Testis (tissue), 2 donors: ENCODE measurements at regions not wholly inside any gene's neighbourhood (a gene's known extent, or its start where the extent isn't known, plus 50 kb on each side); places are given as distances from the start of the nearest gene placed in this dataset.

Experiments used
- DNase-seq: peaks from one replicate; pipeline ENCODE4 v3.0.0-alpha.2; 2019
- H3K27ac ChIP-seq, 2 donors: fragments of 200-600 bp; sonication (generic); one replicate each; pipeline ENCODE4 v1.5.1; 2019
- H3K27me3 ChIP-seq: fragments of 200-600 bp; sonication (generic); one replicate; pipeline ENCODE4 v1.5.1; 2019
- H3K36me3 ChIP-seq: fragments of 200-600 bp; sonication (generic); one replicate; pipeline ENCODE4 v1.5.1; 2017; ENCODE audit warnings: low read depth; ENCODE audit errors: missing control alignments
- H3K4me1 ChIP-seq: fragments of 200-600 bp; sonication (generic); one replicate; pipeline ENCODE4 v1.5.1; 2019
- H3K4me3 ChIP-seq, 2 donors: fragments of 200-600 bp; sonication (generic); one replicate each; pipeline ENCODE4 v1.5.1; 2017 to 2019
- H3K9me3 ChIP-seq: fragments of 200-600 bp; sonication (generic); one replicate; pipeline ENCODE4 v1.5.1; 2017
- POLR2A ChIP-seq: fragments of 450-650 bp; IDR thresholded peaks from one replicate; pipeline ENCODE4 v1.6.1; 2017; ENCODE audit warnings: antibody characterized with exemption, mild to moderate bottlenecking, moderate library complexity
- WGBS, 2 donors: methylation state at CpG; one replicate each; pipeline ENCODE4 v1.1.5; 2018; 5-methylcytosine and 5-hydroxymethylcytosine counted together
- intact Hi-C: fragments of 100-400 bp; cut with DNase I; formaldehyde crosslinking; loops from one replicate; pipeline ENCODE4 v1.15.1; 2023; ENCODE audit warnings: low total_unique reads
- TF ChIP-seq, protein P1 (sequence below), 3 experiments: fragments of 450-650 bp in 2 of 3; fragments of 200-600 bp in 1 of 3; sonication (generic) in 1 of 3; IDR thresholded peaks; one replicate each; pipeline ENCODE4 v1.5.1; 2016 to 2019; ENCODE audit warnings: antibody characterized with exemption in 3 of 3, mild to moderate bottlenecking in 2 of 3, moderate library complexity in 1 of 3

DNA sequence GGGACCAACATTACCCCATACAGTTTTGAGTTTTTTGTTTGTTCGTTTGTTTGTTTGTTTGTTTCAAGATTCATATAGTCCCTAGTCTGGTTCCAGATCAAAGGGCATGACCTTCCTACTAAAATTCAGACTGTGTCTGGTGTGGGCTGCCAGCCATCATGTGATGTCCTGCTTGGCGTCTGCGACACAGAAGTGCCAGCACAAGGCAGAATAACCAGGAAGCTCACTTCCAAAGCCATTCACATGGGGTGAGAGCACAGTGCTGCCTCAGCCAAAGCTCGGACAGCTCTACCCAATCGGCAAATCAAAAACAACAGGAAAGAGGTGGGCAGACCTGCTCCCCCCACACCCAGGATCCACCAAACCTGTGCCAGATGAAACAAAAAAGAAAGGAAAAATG lies 142.6 kb upstream of the THBS1 start:
- TF ChIP-seq, protein P1, sequence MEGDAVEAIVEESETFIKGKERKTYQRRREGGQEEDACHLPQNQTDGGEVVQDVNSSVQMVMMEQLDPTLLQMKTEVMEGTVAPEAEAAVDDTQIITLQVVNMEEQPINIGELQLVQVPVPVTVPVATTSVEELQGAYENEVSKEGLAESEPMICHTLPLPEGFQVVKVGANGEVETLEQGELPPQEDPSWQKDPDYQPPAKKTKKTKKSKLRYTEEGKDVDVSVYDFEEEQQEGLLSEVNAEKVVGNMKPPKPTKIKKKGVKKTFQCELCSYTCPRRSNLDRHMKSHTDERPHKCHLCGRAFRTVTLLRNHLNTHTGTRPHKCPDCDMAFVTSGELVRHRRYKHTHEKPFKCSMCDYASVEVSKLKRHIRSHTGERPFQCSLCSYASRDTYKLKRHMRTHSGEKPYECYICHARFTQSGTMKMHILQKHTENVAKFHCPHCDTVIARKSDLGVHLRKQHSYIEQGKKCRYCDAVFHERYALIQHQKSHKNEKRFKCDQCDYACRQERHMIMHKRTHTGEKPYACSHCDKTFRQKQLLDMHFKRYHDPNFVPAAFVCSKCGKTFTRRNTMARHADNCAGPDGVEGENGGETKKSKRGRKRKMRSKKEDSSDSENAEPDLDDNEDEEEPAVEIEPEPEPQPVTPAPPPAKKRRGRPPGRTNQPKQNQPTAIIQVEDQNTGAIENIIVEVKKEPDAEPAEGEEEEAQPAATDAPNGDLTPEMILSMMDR (IDR thresholded peaks at IDR 0.05), result no peak
- TF ChIP-seq POLR2A, result no peak
- H3K27me3 ChIP-seq, result no peaks in the 10 kb centered on the region

DNA sequence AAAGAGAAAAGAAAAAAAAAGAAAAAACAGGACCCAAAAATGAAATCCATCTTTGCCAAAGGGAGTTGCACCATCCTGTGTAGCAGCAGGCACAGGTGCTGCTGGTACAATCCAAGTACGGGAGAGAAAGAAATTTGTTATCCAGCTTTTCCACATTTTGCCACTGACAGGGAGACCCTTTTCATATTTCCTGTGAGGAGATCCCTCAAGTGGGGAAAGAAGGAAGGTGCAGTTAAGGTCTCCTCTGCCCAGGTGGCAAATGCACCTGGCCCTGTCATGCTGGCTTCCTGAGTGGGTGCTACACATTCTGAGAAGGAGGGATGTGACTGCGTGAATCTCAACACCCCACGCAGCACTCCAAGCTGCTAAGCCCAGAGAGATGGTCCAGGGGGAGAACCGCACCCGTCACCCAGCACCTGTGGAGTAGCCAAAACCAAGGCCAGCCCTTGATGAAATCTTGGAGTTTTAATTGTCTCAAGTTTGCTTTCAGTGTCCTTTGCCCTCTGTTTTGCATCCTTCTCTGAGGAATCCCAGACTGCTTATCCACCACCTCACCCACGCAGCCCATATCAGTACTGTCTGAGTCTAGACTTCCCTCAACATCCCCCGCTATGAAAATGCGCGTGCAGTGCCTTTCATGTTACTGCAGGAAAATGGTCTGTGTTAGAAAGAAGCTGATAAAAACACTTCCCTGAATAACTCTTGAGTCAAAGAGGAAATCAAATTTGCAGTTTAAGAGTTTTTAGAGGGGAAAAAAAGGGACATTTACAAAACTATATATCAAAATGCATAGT lies 141.9 kb upstream of the THBS1 start:
- peak; percentile 69 for DNase-seq
- no peaks in the 10 kb centered on the region for H3K9me3 ChIP-seq
- no peaks in the 10 kb centered on the region for H3K4me1 ChIP-seq
- TF ChIP-seq, protein P1 (IDR thresholded peaks at IDR 0.05), result no peak
- no peak for TF ChIP-seq POLR2A
- no peaks in the 10 kb centered on the region for H3K36me3 ChIP-seq
- intact Hi-C loops, result no loop called here
- 61 to 76% methylated on average over 9 of the region's 9 CpGs for WGBS, 2 donors
- H3K27me3 ChIP-seq, result no peaks in the 10 kb centered on the region
- H3K27ac ChIP-seq, result no peak overlapping the region
- H3K4me3 ChIP-seq, result no peak overlapping the region

More for the DNA sequence above, 142.6 kb upstream of the THBS1 start:
- H3K27ac ChIP-seq, result no peak overlapping the region
- H3K4me3 ChIP-seq, result no peak overlapping the region
- intact Hi-C loops, result no loop called here
- H3K4me1 ChIP-seq, result no peaks in the 10 kb centered on the region
- H3K9me3 ChIP-seq, result no peaks in the 10 kb centered on the region
- WGBS, 2 donors, result 52 to 57% methylated on average over 5 of the region's 5 CpGs
- DNase-seq, result no peak
- H3K36me3 ChIP-seq, result no peaks in the 10 kb centered on the region

DNA sequence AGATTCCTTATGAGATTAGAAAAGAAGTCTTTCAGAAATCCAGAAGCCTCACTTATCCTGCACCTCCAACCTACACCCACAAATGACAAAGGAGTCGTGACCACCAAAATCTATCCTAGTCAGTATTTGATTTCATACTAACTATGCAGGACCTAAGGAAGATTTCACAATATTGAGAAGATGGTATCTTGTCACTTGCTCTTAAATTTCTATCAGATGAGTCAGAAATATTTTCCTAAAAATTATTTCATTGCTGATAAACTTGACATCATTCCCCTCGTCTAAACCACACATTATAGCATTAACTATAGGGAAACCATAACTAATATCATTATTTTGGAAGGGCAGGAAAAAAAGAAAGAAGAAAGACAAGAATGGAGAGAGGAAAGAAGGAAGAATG lies 138.0 kb upstream of the THBS1 start:
- no peak overlapping the region for H3K27ac ChIP-seq
- H3K9me3 ChIP-seq, result no peaks in the 10 kb centered on the region
- H3K27me3 ChIP-seq, result no peaks in the 10 kb centered on the region
- no peak for DNase-seq
- H3K36me3 ChIP-seq, result no peaks in the 10 kb centered on the region
- WGBS, 2 donors, result 94% methylated on average over 2 of the region's 2 CpGs
- TF ChIP-seq POLR2A, result no peak
- TF ChIP-seq, protein P1 (IDR thresholded peaks at IDR 0.05), result no peak
- intact Hi-C loops, result no loop called here
- H3K4me3 ChIP-seq, result no peak overlapping the region
- no peaks in the 10 kb centered on the region for H3K4me1 ChIP-seq

DNA sequence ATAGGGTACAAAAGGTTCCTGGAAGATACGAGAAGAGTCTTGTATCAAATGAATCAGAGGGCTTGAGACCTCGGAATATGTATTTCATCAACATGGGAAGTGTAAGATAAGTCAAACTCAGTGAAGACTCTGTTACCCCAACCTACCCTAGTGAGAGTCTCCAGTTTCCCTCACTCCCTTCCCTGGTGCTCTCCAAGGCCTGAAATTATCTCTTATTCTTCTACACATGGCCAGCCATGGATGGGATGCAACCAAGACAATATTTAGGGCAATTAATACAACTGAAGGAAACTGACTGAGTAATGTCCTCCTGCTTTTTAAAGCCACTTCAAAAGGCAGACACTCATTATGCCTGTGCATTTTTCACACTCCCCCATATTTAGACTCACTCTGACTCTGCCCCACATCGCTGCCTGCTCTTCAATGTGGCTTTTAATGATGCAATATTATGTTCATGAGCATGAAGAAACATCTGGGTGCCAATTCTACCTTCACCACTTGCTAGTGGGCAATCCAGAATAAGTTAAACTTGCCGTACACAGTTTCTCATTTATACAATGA lies 137.1 kb upstream of the THBS1 start:
- WGBS, 2 donors, result 93 to 96% methylated on average over 4 of the region's 4 CpGs
- Histone ChIP-seq H3K9me3 (no peaks in the 10 kb centered on the region), H3K4me3 (no peak overlapping the region), H3K27me3 (no peaks in the 10 kb centered on the region), H3K36me3 (no peaks in the 10 kb centered on the region), H3K4me1 (no peaks in the 10 kb centered on the region), H3K27ac (no peak overlapping the region)
- intact Hi-C loops, result no loop called here
- TF ChIP-seq POLR2A, result no peak
- TF ChIP-seq, protein P1 (IDR thresholded peaks at IDR 0.05), result no peak
- no peak for DNase-seq
